COR-L47 (cell line): ENCODE measurements at regions not wholly inside any gene's neighbourhood (a gene's known extent, or its start where the extent isn't known, plus 50 kb on each side); places are given as distances from the start of the nearest gene placed in this dataset.
"Not testable (repeated sequence)": the region's sequence is repeated elsewhere in the genome, so short reads cannot be mapped to it uniquely, and the experiment has no call there.

Experiments
- DNase-seq: peaks from one replicate; lab custom pipeline; 2025; lab: John Stamatoyannopoulos, UW

DNA sequence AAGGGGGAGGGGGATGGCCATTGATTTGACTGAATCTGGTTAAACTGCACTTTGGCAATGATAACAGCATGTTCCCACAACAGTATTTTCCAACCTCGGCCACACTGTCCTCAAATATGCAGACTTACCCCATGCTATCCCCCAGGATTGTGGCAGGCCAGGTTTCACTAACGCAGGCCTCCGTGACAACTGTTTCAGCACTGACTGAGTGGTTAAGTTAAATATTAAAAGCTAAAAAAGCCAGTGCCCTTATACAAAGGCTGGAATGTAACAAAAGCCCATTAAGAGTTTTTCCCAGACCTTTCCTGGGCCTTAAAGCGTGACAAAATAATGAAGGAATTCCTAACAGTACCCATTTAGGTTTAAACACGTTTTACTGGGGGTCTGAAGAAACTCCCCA lies 202.9 kb downstream of the USP25 start:
- DNase-seq: no peak

DNA sequence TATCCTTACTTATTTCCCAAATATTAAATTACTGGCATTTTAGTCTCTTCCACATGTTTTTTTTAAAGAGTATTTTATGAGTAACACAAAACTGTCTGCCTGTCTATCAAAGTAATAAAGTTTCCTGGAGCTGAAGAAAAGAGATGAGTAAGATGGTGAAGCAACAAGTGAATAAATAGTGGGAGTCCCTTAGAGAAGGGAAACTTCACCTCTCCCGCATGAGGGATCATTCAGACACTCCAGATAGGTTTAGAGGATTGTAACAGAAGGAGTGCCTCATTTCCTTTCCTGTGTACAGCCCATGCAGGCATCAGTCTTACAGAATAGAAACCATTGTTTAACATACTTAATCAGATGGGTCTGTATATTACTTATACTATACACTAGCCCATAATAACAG lies 205.7 kb downstream of the USP25 start:
- DNase-seq: no peak

DNA sequence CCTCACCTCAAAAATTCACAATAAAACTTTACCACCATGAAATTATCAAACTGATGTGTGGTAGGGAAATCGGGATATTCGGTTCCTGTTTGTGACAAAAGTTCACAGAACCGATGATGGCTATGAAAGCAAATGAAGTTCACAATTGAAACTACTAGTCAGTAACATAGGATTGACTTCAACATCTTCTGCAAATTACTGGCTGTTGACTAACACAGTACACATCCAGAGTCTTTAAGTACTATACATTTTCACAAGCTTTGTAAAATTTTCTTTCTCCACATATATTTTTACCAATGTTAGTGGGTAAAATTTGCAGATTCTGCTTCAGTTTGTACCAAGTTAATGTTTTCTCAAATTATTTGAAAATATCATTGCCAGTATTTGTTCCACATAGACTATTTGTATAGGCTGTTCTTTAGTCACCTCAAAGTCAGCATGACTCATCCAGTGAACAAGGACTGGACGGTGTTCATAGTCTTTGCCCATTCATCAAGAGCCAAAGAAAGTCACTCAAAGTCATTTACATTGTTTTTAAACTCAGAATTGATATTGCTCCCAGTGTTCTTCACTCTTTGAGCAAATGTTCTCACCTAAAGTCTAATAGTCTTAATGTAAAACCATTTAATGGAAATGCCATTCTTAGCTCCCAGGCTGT lies 213.4 kb downstream of the USP25 start:
- no peak for DNase-seq

DNA sequence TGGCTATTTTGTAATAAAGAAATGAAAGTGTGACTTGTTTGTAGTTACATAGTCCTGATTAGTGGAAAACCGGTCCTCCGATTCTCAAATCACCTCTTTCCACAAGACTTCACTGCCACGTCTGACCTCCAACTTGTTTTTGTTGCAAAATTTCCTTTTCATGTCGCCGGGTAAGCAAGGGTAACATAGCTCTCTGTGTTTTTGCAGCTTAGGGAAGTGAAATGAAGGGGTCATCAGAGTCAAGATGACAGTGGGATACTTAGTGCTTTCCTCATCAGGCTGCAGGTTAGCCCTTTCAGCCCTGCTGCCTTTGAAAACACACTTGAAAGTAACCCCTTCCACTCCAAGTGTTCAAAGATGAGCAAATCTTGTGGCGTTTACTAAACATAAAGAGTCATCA lies 217.9 kb downstream of the USP25 start:
- no peak for DNase-seq

DNA sequence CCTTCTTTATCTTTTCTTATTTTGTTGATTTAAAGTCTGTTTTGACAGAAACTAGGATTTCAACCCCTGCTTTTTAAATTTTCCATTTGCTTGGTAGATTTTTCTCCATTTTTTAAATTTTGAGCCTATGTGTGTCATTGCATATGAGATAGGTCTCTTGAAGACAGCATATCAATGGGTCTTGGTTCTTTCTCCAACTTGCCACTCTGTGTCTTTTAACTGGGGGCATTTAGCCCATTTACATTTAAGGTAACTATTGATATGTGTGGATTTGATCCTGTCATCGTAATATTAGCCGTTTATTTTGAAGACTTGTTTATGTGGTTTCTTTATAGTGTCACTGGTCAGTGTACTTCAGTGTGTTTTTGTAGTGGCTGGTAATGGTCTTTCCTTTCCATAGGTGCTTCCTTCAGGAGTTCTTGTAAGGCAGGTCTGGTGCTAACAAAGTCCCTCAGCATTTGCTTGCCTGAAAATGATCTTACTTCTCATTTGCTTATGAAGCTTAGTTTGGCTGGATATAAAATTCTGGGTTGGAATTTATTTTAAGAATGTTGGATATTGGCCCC lies 223.9 kb downstream of the USP25 start:
- no peak for DNase-seq

DNA sequence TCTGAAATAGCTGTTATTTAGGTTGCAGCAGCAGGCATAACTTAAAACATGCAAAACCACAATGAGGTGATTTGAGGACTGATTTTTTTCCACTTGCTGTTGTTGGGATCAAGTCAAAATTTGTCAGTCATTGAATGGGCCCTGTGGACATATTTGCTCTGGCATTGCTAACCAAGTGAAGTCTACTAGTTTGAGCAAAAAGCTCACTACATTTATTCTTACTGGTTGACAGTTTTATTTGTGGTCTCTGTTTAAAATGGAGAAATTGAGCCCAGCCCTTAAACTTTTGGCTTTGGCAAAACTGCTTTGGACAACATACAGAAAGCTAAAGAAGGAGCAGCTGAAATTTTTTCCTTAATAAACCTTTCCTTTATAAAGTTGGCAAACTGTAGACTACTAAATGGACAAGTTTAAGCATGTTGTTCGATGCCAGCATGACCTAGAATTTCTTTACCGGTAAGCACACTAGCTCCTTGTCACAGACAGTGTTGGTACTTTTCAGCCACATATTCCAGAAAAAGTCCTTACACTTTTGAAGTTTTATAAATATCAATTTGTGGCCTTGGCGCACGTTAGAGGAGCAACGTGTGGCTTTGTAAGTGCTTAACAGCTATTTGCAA lies 234.6 kb downstream of the USP25 start:
- DNase-seq: no peak

DNA sequence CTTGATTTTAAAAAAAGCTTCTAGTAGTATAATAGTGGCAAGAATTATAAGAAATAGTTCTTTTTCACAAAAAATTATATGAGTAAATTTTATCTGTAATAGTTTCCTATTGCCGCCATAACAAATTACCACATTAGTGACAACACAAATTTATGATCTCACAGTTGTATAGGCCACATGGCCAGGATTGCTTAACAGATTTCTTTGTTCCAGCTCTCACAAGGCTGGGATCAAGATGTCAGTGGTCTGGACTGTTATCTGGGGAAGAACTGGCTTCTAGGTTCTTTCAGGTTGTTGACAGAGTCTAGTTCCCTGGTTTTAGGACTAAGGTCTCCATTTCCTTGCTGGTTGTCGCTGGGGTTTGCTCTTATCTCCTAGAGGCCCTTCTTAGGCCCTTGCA lies 236.4 kb downstream of the USP25 start:
- DNase-seq: no peak

DNA sequence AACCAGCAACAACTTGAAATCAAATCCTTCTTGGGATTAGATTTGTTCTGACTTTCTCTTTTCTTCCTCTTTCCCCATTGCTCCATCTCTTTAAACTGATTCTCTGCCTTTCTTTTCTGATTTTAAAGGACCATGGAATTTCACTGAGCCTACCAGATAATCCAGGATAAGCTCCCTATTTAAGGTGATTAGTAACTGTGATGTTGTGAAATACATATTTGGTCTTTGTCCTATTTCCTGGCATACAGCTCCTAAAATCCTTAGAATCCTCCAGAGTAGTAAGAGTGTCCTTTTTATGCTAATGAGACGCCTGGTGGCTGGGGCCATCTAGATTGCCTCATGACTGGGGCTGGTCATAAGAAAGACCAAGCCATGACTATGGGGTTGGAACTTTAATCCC lies 236.9 kb downstream of the USP25 start:
- no peak for DNase-seq

DNA sequence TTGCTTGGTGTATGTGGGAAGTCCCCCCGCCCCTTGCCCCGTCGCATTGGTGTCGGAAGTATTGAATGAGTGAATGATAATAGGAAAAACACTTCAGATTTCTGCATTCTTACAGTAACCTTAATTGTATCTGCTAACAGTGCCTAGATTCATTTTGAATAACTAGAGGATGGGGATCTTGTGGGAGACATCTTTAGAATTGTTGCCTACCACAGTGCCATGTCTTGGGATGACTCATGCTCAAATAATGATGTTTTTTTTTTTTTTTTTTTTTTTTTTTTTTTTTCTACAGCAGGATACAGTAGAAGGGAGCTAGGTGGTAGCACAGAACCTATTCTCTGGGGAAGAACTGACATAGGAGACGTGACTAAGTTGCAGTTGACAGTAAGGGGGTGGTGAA lies 237.9 kb downstream of the USP25 start:
- DNase-seq: no peak

DNA sequence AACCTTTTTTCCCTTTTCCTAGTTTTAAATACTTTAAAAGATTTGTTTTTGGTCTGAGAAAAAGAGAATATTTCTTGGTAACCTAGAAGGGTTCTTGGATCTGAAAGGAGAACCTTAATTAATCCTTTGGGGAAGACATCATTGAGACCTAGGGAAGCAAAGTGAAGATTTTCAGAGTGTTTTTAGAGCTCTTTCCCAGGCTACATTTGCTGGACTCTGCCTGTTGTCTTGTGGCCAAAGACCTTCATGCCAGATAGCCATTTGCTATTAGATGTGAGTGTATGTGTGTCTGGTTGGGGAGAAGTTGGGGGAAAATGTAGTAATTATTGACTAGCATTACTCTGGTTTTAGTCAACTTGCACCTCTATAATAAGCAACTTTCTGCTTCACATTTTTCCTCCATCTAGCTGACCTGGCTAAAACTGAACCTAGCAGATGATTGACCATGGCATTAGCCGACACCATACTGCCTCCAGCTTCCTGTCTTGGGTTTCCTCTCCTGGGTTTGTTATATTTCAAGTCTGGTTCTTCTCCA lies 239.1 kb downstream of the USP25 start:
- no peak for DNase-seq

DNA sequence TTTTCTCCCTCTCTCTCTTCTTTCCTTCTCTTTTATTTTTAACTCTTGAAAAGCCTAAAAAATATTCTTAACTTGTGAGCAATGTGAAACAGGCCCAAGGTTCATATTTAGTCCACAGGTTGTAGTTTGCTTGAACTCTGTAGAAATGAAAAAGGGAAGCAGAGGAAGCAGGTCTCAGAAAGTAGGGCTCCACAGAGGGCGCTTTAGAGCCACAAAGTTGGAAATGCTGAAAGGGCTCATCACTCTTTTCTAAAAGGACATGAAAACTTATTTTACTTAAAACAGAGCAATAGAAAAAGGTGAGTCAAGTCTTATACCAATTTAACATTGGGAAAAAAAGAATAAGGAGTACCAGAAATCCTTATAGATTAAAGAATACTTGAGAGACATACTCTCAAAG lies 247.0 kb downstream of the USP25 start:
- no peak for DNase-seq

DNA sequence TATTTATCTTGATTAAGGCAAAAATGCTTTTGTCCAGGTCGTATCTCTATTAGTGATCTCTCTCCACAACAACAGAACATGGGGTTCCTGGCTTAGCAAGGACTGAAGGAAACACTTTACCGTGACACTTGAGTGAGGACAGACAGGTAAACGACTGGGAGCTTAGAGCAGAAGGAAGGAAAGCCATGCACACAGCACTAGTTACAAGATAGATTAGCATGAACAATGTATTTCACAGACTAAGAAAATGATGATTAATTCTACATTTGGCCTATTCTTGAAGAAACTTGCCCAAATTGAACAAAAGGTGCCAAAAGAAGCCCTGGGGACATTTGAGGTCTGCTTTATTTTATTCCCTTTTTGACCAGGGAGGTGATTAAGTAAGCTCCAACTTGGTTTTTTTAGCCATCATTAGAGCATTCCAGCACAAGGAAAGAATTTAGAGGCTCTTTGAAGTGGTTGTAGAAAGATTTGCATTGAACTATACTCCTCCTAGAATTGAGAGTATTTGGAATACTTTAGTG lies 248.5 kb downstream of the USP25 start:
- no peak for DNase-seq

DNA sequence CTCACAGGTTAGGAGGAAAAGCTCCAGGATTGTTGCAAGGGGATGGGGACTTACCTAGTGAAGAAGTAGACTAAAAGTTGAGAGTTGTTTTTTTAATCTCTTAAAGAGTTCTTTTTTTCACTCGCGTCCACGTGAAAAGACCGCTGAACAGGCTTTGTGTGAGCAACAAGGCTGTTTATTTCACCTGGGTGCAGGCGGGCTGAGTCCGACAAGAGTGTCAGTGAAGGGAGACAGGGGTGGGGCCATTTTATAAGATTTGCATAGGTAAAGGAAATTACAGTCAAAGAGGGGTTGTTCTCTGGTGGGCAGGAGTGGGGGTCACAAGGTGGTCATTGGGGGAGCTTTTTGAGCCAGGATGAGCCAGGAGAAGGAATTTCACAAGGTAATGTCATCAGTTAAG lies 249.7 kb downstream of the USP25 start:
- not testable (repeated sequence) for DNase-seq

DNA sequence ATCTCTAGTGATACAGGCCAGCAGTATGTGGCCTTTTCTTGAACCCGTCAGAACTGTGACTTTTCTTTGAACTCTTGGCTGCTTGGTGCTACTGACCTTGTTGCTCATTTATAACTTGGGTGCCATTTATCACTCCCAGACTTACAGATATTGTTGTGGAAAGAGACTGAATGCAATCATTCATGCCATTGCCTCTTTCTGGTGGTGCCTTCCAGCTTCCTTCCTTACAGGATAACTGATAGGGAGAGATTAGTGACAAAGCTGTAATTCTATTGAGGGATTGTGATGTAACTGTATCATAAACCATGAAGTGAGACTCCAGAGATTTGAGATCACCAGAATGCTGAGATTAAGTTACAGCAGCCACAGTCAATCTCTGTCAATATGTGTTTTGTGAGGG lies 256.5 kb downstream of the USP25 start:
- no peak for DNase-seq

DNA sequence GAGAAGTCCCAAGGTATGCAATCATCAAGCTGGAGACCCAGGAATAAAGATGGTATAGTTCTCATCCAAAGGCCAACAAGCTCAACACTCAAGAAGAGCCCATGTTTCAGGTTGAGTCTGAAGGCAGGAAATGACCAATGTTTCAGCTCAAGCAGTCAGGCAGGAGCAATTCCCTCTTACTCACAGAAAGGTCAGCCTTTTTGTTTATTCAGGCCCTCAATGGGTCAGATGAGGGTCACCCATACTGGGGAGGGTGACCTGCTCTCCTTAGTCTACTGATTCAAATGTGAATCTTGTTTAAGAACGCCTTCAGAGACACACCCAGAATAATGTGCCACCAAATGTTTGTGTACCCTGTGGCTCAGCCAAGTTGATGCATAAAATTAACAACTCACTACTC lies 262.4 kb downstream of the USP25 start:
- no peak for DNase-seq

DNA sequence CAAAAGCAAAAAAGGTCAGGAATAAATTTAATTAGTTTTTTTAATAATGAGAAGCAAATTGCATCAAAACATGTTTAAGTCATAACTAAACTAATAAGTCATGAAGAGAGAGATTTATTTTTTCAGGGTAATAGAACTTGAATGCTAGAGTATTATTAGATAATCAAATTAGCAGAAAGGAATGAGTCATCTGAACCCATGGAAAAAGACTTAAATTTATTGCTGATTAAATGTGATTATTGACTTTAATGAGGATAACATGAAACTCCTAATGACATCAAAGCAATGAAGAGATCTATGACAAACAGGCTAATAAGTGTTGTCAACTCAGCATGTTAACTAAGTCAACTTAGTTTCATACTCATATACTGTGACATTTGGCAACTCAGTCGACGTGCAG lies 264.2 kb downstream of the USP25 start:
- no peak for DNase-seq

DNA sequence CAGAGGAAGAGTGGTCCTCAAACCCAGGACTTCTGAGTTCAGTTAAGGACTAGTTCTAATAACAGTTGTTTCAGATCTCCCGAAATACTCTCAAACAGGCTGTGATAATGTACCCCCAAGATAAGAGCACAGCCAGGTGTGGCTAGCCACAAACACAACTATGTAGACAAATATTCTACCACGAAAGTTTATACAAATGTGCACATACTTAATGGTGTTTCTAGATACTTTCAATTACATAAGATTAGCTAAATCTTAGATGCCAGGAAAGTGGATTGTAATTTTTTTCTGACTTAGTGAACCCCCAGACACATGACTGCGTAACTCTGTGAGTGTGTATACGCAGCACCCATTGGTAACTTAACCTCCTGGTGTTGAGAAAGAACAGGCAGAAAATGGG lies 270.0 kb downstream of the USP25 start:
- DNase-seq: no peak

DNA sequence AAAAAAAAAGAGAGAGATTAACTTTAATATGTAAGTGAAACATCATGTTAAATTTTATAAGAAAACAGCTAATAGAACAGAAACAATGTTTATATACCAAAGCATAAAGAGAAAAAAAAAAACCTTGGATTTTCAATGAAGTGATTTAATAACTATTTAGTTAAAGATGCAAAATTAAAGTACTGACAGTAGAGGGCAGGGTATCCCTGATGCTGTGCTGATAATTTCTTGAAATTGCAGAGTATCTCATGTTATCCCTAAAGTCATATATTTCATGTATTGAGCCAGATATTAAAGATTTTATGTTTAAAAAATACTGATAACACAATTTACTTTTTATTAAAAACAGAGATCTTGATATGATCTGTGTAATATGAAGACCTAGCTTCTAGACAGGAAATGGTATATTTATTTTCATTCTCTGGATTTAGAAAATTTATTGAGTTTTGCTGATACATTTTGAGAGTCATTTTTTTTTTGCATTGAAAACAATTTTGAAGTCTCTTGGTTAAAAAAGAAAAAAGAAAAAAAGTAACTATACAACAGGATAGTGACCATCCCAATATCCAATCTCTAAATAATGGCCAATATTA lies 273.2 kb downstream of the USP25 start:
- no peak for DNase-seq

DNA sequence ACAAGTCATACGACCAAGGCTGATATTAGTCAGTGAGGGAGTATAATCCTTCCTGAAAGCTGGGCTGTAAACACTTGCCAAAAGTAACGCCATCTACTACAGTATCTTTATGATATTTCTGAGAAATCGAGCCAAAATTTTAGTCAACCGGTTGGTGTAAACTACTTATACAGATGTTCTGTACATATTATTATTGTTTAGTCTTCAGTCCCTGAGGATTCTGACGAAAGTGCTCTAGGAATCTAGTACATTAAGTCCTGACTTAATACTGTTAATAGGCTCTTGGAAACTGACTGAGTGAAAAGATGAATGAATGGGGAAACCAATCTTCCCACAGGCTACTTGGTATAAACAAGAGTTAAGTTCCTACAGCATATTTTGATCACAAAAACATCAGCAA lies 274.3 kb downstream of the USP25 start:
- no peak for DNase-seq

DNA sequence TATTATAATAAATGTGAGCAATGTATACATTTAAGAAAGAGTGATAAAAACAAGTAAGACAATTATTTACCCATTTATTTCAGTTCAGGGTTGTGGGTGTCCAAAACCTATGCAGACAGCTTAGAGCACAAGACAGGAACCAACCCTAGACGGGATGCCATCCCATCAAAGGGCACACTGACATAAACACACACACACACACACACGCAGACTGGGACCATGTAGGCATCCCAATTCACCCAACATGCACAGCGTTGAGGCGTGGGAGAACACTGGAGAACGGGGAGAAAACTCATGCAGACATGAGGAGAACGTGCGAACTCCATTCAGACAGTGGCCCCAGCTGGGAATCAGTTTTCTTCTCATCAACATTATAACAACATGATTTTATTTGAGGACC lies 274.7 kb downstream of the USP25 start:
- DNase-seq: no peak

DNA sequence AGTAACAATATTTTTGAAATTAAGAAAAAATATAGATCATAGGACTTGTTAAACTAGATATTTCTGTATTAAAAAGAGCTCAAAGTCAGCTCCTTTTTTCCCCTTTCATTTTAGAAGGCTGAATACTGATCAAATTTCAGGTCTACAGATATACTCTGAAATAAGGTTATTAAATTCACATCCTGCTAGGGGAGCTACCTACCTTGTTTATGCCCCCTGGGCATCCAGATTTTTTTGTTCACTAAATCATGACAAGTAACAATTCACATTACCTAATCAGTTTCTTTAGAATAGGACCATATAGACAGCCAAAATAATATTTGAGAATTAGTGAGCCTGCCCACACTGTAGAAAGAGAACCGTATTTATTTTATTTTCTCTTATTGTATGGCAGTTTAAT lies 276.2 kb downstream of the USP25 start:
- DNase-seq: no peak

DNA sequence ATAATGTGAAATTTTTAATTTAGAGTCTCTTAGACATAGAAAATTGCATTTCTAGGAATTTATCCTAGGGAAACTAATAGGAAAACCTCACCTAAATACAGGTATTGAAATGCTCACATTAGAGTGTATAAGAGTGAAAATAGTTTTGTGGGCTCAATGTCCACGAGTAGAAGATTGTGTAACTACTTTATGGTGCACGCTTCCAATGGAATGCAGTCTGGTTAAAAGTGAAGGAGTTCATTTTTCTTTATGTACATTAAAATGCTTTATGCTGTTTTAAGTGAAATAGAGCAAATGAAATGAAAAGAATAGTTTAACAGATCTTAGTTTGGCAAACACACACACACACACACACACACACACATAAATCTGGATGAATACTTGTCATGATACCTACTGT lies 278.2 kb downstream of the USP25 start:
- no peak for DNase-seq

DNA sequence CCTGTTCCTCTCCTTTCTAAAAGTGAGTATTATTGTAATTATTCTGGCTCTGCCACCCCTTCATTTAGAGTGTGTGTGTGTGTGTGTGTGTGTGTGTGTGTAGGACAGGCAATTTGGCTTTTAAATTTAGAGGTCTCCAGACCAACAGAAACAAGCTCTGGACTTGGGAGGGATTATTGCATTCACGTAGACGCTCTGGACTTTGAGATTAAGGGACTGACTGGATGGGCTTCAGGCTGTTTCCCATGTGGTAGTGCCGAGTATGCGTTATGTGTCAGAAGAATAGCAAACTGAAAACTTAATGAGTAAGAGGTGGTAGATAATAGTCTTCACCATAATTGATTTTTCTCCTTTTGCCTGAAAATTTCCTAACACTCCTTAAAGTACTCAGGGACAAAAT lies 281.9 kb downstream of the USP25 start:
- no peak for DNase-seq
